NB4 (cell line): ENCODE measurements at regions not wholly inside any gene's neighbourhood (a gene's known extent, or its start where the extent isn't known, plus 50 kb on each side); places are given as distances from the start of the nearest gene placed in this dataset.

Experiments used
- CTCF ChIP-seq: IDR thresholded peaks from one replicate; pipeline ENCODE4 v1.5.1; 2012; ENCODE audit warnings: low read depth, low read length
- POLR2A ChIP-seq: IDR thresholded peaks from 2 replicates; pipeline ENCODE4 v1.6.1; 2011; ENCODE audit warnings: mild to moderate bottlenecking; ENCODE audit not compliant: insufficient read length; ENCODE audit errors: extremely low read depth

- TF ChIP-seq POLR2A (no peak), CTCF (no peak)
Measured at GRCh38 chr2:204134421-204134820, 197.9 kb downstream of the ICOS start.
